ENCODE measurements at regions not wholly inside any gene's neighbourhood (a gene's known extent, or its start where the extent isn't known, plus 50 kb on each side); places are given as distances from the start of the nearest gene placed in this dataset.

- TF ChIP-seq CTCF (conservative IDR thresholded peaks at IDR 0.05; ENCODE audit: low read length) (no peak), EZH2phosphoT487 (IDR thresholded peaks at IDR 0.05; ENCODE audit: borderline replicate concordance) (no peak)
These were observed 1809.0 kb downstream of the SUCLG1 start for GRCh38 chr2:82650038-82650437.

Data from Loucy (cell line).